NCI-H82 treated with DMSO at 0.1 percent for 48 hours (cell line): ENCODE measurements at regions not wholly inside any gene's neighbourhood (a gene's known extent, or its start where the extent isn't known, plus 50 kb on each side); places are given as distances from the start of the nearest gene placed in this dataset.

Experiments used
- DNase-seq: peaks from one replicate; lab custom pipeline; 2025; ENCODE audit not compliant: unreplicated experiment; lab: John Stamatoyannopoulos, UW

DNA sequence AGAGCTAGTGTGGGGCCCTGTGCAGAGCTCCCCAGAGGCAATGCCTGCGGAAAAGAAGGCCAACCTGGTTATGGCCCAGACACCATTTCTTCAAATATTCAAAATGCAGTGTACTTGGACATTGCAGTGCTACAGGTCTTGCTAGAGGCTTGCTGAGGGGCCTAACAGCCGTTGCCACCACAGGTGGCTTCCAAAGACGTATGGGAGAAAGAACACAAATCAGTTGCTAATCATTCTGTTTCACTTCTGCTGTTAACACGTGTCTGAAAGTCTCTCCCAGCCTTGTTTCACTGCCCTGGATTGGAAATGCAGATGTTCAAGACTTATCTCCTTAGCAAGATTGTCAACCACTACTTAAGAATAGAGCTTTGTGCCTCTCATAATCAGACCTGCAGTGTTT lies 925.9 kb downstream of the GALC start:
- peak; percentile 36 for DNase-seq

DNA sequence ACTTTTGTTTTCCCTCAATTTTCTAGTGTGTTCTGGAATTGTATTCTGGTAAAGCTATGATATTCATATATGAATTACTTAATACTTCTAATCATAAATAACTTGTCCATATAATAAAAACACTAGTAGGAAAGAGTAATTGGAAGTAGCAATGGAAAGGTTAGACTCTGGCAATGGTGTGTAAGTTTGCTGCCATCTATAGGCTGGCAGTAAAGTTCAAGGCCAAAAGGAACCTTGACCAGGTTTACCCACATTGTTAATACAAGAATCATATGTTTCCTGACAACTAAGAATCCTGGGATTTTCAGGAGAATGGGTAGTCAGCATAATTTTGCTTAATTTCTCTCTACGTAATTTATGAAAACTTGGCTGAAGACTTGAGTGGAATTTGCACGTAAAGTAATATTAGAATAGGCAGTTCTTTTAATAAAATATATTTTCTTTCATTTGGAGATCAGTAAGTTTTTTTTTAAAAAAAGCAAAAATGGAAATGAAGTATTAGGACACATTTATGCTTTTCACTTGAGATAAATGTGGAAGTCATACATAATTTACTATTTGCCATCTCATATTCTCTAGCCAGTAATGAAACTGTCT lies 926.7 kb downstream of the GALC start:
- DNase-seq = peak; percentile 7

DNA sequence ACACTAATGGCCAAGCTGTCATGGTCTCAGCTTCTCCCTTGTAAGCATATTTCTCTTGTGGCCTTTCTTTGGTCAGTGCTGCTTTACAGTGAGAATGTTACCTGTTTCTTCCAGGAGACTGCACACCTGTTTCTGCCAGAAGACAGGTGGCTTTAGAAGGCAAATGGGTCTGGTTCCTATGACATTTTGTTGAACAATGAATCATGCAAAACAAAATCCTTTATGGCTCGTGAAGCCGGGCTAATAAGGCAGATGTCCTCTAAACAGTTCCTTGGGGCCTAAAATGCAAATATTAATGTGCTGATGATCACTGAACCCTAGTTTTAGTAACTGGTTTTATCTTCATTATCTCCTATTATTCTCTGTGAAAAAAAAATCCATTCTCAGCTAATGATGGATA lies 927.6 kb downstream of the GALC start:
- DNase-seq = no peak

DNA sequence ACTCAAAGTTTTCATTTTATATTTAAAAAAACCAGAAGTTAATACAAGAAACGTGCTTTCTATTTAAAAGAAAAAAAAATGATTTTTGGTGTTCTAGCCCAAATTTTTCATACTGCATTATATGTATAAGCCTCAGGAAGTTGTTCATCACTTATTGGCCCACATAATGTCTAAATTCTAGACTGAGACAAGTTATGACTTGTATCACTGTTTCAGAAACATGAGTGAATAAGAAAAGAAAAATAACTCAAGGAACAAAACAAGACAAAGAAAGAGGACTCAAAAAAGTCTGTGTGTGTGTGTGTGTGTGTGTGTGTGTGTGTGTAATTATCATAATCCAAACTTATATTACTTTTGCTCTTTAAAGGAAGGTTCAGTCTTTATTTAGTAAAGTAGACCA lies 929.8 kb downstream of the GALC start:
- no peak for DNase-seq

DNA sequence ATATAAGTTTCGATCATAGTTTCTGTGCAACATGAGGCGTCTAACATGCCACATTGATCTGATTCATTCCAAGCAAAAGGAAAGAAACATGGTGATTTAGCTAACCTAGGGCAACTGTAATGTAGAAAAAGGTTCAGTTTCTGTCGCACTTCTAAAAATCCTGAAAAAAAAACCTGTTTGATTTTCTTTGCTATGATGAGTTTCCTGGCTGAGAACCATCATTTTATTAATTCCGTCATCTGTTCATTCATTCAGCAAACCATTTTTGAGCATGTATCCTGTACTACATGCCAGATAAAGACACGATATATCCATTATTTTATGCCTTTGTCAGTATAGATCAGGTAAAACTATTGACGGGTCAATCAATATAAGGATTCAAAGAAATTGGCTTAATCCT lies 932.6 kb downstream of the GALC start:
- no peak for DNase-seq

DNA sequence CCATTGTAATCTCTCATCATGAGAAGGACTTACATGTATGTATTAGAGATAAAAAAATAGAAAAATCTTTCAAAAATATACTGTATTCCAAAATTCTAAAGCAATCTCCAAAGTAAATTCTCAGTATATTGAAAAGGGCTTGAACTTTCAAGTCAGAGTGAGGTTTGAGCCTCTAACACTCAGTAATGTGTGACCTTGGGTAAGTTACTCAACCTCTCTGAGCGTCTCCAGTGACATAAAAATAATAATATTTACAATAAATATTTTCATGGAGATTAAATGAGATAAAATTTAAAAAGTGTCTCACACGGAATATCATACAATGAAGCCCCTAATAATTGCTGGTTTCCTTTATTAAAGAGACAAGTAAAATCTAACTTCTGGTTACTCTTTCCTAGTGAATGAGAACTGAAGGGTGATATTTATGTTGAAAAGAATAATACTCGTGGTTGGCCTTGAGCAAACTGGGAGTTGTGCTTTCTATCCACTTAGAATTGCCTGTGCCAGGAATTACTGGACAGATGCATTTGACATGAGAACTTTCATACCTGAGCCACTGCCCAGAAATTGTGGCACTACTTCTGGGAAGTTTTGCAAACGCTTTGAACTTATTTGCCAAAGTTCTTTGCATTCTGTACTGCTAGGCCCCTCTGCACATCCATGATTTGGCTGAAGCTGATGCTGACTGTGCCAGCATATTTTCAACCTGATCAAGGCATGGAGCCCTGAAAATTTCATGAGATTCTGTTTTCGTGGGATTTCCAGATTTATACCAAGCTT lies 933.7 kb downstream of the GALC start:
- no peak for DNase-seq

DNA sequence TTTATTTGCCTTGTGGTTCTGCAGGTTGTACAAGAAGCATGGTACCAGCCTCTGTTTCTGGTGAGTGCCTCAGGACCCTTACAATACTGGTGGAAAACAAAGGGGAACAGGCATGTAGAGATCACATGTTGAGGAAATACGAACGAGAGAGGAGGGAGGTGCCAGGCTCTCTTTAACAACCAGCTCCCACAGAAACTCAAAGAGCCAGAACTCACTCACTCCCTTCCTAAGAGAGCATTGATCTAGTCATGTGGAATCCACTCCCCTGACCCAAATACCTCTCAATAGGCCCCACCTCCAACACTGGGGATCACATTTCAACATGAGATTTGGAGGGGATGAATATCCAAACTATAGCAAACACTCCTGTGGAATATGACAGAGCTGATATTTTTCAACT lies 938.0 kb downstream of the GALC start:
- no peak for DNase-seq

DNA sequence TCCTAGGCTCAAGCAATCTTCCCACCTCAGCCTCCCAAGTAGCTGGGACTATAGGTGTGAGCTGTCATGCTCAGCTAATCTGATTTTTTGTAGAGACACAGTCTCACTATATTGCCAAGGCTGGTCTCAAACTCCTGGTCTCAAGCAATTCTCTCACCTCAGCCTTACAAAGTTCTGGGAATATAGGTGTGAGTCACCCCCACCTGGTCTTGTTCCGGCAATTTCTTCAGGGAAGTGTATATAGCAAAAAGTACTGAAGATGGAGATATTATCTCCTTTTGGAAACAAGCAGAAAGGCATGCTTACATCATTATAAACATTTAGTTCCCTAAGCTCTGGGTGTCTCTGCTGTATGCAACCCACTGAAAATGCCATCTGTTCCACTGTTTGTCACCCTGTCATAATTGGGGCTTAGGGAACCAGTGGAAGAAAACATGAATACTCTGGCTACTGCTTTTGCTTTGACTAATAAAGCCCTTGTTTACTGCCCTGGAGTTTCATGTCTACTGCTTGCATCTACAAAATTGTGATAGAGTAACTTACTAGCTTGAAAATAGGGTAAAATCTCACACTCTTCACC lies 940.2 kb downstream of the GALC start:
- peak; percentile 70 for DNase-seq

DNA sequence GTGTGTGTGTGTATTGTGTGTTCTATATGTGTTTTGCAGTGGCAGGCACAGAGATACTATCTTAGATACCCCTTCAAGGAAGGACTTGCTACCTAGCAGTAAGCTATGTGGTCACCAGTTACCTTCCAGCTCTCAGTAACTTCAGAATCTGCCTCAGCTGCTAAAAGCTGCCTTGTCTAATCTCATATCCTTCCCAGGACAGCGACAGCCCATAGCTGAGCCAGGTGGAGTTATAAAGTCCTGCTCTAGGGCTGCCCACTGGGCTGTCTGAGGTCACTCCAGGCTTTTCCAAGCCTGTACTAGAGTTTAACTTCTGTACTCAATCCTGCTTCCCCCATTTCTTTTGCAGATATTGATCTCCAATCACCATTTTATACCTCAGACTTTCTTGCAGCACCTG lies 942.6 kb downstream of the GALC start:
- no peak for DNase-seq

DNA sequence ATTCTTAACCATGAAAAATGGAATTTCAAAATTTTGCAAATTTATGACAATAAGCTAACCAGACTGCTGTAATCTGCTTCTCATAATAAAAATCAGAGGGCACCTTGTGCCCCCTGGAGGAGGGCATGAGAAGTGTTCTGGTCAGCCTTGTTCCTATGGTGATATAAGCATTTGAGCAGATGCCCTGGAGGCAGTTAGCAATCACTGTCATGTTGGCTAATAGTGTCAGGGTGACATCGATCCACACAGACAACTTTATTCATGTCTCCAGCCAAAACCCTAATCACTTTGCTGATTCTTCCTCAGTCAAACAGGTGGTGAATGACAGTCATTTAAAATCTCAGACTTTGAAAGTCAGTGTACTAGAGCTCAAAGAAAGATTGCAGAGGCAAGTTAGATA lies 943.0 kb downstream of the GALC start:
- peak; percentile 42 for DNase-seq

DNA sequence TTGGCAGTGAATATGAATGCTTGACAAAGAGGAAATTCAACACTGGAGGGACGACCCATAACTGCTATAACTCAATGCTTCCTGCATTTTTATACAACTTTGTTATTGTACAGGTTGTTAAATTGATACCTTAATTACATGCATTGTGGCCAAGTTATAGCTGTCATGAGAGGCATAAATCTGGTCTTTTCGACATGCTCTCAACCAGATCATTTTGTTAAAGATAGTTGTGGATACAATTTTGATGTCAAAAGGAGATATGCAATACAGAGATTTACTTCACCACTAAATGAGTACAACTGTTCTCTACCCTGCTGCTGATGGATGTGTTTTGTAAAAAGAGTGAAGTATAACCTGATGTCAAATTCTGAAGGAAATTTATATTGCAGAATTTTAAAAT lies 946.0 kb downstream of the GALC start:
- no peak for DNase-seq

DNA sequence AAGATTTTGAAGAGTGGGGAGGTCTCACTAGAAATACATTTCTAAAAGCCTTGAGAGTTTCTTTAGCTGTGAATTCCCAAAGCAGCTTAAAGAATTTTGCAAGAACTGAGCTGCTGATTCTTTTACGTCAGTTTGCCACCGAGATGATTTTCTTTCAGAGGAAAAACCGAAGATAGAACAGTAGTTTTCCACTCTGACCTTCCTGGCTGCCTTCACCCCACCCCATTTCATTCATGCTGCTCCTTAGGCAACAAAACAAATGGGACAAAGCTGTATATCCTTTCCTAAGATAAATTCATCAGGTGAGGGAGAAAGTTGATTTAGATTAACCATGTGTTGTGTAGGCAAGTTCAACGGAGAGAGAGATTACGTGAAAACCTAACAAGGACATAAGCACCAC lies 947.0 kb downstream of the GALC start:
- no peak for DNase-seq

DNA sequence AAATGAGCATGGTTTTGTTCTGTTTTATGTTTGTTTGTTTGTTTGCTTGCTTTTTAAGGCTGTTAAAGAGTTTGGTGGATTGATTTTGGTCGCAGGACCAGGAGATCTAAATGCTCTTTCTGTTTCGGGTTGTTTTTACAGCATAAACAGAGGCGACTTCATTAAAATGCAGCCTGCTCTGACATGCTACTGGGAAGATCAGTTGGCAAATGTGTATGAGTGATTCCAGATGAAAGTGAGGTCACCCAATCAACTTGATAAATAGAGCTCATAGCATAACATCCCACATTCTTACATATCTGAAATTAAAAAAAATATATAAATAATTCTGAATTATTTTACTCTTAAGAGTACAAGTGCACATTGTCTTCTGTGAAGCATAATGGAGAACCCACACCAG lies 947.7 kb downstream of the GALC start:
- DNase-seq = no peak

DNA sequence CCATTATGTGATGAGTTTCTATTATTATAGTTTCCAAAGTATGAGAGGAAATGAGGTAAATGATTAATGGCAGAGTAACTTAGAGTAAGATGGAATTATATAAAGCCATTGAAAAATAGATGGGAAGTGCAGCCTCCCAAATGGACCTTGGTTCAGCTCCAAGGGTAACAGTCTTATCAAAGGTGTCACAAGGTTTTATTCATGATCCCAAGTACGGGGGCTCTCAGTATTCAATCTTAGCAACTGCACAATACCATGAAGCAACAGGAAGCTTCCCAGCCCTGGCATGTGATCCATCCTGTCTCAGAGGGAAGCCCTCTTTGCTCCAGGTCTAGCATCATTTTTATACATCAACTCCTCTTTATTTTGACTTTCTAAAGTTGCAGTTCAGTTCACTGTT lies 948.2 kb downstream of the GALC start:
- DNase-seq = no peak

DNA sequence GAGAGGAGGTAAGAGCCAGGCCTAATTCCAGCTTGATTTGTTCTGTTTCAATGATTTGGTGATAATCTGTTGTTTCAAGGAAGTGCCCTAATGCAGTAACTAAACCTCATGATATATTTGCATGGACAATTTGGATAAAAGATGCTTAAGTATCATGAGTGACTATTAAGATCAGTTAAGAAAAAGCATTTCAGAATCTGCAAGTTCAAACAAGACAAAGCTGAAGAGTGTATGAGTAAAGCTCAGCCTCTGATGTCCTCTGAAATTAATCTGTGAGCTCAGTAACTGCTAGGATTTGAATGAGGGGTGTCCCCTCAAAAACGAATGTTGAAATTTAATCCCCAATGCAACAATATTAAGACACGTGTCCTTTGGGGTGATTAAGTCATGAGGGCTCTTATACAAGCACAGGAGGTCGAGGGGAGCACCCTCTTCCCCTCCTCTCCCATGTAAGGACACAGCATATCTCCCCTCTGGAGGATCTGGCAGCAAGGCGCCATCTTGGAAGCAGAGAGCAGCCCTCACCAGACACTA lies 949.2 kb downstream of the GALC start:
- no peak for DNase-seq

DNA sequence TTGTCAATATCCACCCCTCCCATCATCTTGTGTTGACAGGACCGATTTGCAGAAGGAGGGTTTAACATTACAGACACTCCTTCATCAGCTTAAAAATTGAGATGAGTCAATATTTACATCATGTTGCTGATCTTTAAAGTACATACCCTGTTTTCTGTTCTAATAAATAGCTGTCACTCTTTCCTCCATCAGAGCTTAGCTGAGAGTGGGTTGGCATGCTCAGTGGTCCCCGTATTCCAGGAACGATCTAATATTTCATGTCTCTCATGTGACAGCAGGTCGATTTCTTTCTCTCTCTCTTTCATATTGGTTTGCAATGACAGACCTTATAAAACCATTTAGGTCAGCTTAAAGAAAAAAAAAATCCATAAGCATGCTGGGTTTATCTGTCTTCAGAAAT lies 950.6 kb downstream of the GALC start:
- DNase-seq = no peak

DNA sequence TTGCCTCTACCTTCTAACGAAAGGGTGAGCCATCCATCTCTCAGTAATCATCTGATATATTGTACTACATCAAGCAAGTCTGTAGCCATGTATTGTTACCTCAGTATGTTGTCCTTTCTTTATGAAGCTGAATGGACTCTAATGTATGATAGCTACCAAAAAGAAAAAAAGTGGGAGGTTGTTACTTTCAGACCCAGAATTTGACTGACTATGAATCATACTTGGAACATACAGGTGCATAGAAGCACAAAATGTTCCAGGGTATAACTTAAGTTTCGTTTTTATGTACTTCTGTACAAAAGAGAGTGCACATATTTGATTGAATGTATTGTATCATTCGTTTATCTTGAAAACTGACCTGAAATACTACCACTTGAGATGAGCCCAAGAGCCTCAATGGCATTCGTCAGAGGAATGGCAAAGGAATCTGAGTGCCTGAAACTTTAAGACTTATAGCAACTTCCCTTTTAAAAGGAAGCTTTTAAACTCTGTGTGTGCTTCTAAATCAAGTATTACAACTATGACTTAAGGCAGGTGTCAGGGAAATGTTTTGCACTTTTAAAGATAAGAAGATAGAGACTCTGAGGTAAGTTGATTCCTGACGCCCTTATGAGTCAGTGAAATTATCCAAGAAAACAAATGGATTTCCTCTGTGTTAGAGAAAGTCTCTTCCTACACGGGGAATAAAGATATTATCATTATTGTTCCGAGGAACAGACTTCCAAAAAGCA lies 951.5 kb downstream of the GALC start:
- no peak for DNase-seq

DNA sequence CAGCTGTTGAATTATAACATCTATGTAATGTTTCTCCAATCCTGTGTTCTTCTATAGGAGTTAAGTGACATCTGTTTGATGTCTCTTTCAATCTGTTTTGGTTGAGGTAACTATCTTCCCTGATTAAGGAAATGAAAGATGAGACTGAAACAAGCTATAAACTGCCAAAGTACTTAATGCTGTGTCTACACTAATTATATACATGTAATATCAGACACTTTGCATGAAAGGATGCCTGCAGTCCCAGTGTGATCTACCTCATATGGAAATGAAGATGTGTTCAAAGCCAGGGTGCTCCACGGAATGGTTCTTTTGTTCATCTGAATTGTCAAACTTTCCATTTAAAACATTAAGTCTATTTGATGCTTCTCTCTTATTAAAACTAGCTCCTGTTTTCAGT lies 958.3 kb downstream of the GALC start:
- no peak for DNase-seq

DNA sequence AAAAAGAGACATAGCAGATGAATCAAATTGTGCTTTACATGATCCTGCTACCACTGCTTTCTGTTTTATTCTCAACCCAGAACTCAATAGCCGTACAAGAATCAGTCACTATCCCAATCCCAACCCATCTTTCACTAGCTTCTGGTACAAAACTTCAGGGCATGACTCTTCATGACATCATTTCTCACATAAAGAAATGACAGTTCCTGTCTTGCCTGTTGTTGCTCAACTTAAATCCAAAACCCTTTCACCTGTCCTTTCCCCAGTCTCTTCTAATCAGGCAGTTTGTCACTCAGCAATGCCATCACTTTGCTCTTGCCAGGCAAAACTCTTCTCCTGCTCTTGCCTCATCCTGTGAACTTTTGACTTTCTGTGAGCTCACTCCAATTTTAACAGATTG lies 962.8 kb downstream of the GALC start:
- DNase-seq = no peak

DNA sequence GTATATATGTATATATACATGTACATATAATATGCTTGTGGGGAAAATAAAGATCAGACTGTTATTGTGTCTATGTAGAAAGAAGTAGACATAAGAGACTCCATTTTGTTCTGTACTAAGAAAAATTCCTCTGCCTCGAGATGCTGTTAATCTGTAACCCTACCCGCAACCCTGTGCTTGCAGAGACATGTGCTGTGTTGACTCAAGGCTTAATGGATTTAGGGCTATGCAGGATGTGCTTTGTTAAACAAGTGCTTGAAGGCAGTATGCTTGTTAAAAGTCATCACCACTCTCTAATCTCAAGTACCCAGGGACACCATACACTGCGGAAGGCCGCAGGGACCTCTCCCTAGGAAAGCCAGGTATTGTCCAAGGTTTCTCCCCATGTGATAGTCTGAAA lies 972.9 kb downstream of the GALC start:
- DNase-seq = peak; percentile 46

DNA sequence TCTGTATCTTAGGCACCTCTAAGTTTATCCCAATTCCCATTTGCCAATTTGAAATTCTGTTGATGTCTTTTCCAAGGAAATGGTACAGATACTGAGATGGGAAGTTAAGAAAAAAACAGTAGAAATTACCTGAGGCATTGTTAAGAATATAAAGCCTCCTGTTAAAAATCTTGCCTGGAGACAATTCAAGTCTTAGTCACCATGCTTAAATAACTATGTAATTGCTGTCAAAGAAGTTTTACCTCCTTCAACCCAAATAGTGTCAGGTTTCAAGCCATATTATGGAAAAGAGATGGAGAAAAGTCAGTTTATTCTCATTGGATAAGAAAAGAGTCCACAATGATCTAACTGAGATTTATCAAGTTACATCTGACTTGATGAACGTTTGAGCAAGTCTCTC lies 974.7 kb downstream of the GALC start:
- no peak for DNase-seq

DNA sequence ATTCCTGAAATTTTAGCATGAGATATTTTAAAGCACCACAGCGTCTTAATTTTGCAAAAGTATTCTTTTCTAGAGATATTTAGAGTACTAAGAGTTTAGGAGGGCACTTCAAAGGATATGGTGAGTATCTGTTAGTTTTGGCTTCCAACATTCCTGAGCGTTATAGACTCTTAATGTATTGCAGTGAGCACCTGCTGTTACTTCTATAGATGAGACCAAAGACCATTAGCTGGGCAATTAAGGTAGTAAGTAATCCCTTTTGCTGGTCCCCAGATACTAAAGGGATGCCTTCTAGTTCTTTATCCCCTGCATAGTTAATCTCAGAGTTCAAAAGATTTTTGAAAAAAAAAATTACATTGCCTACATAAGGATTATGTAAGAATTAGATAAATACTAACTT lies 975.6 kb downstream of the GALC start:
- DNase-seq = peak; percentile 81
